H9 (cell line): ENCODE measurements at regions not wholly inside any gene's neighbourhood (a gene's known extent, or its start where the extent isn't known, plus 50 kb on each side); places are given as distances from the start of the nearest gene placed in this dataset.

ENCODE experiments used
- DNase-seq: peaks from one replicate; pipeline ENCODE4 v3.0.0-alpha.2; 2017
- H2AFZ ChIP-seq: one replicate; pipeline ENCODE4 v1.6.1; 2013; ENCODE audit warnings: mild to moderate bottlenecking, low read length, control low read depth, moderate library complexity
- H2AK5ac ChIP-seq: 2 replicates; pipeline ENCODE4 v1.6.1; 2013; ENCODE audit warnings: low read length, control low read depth, mixed read lengths; ENCODE audit not compliant: insufficient read length
- H2BK120ac ChIP-seq: one replicate; pipeline ENCODE4 v1.6.1; 2013; ENCODE audit warnings: low read depth, mild to moderate bottlenecking, low read length, control low read depth, inconsistent platforms; ENCODE audit not compliant: poor library complexity, severe bottlenecking
- H2BK12ac ChIP-seq: 2 replicates; pipeline ENCODE4 v1.6.1; 2013; ENCODE audit warnings: low read length, control low read depth, mixed read lengths, low read depth; ENCODE audit not compliant: insufficient read length
- H2BK15ac ChIP-seq: 2 replicates; pipeline ENCODE4 v1.6.1; 2013; ENCODE audit warnings: low read depth, low read length, control low read depth
- H2BK20ac ChIP-seq: one replicate; pipeline ENCODE4 v1.6.1; 2013; ENCODE audit warnings: low read depth, mild to moderate bottlenecking, low read length, control low read depth, inconsistent platforms; ENCODE audit not compliant: poor library complexity, severe bottlenecking
- H2BK5ac ChIP-seq: 2 replicates; pipeline ENCODE4 v1.6.1; 2013; ENCODE audit warnings: low read length, control low read depth, mixed read lengths; ENCODE audit not compliant: insufficient read length
- H3K14ac ChIP-seq: 2 replicates; pipeline ENCODE4 v1.6.1; 2013; ENCODE audit warnings: low read length, control low read depth; ENCODE audit not compliant: insufficient read depth
- H3K18ac ChIP-seq: 2 replicates; pipeline ENCODE4 v1.6.1; 2013; ENCODE audit warnings: low read depth, mild to moderate bottlenecking, mixed read lengths, low read length, control low read depth; ENCODE audit not compliant: insufficient read length
- H3K23ac ChIP-seq: 2 replicates; pipeline ENCODE4 v1.6.1; 2013; ENCODE audit warnings: low read length, control low read depth, mixed read lengths, low read depth; ENCODE audit not compliant: insufficient read length
- H3K23me2 ChIP-seq: 2 replicates; pipeline ENCODE4 v1.6.1; 2013; ENCODE audit warnings: low read depth, mild to moderate bottlenecking, mixed read lengths, low read length, control low read depth; ENCODE audit not compliant: insufficient read length, poor library complexity, severe bottlenecking
- H3K27ac ChIP-seq: 2 replicates; pipeline ENCODE4 v1.5.1; 2013; ENCODE audit warnings: low read length, control low read depth, mixed read lengths, low read depth; ENCODE audit not compliant: insufficient read length
- H3K27me3 ChIP-seq: 2 replicates; pipeline ENCODE4 v1.6.1; 2013; ENCODE audit warnings: low read length, control low read depth, inconsistent platforms; ENCODE audit not compliant: insufficient read depth
- H3K4ac ChIP-seq: 2 replicates; pipeline ENCODE4 v1.6.1; 2013; ENCODE audit warnings: low read depth, mild to moderate bottlenecking, control low read depth, inconsistent platforms, low read length, moderate library complexity
- H3K4me1 ChIP-seq: 2 replicates; pipeline ENCODE4 v1.6.1; 2013; ENCODE audit warnings: low read length, control low read depth, inconsistent platforms; ENCODE audit not compliant: insufficient read depth
- H3K4me2 ChIP-seq: 2 replicates; pipeline ENCODE4 v1.6.1; 2013; ENCODE audit warnings: low read length, control low read depth, mixed read lengths; ENCODE audit not compliant: insufficient read length, insufficient read depth
- H3K56ac ChIP-seq: 2 replicates; pipeline ENCODE4 v1.6.1; 2013; ENCODE audit warnings: low read depth, mild to moderate bottlenecking, mixed read lengths, low read length, control low read depth; ENCODE audit not compliant: insufficient read length
- H3K79me1 ChIP-seq: 2 replicates; pipeline ENCODE4 v1.6.1; 2013; ENCODE audit warnings: low read depth, mild to moderate bottlenecking, moderate library complexity, low read length, control low read depth, inconsistent platforms; ENCODE audit not compliant: insufficient read depth, poor library complexity, severe bottlenecking
- H3K79me2 ChIP-seq: 2 replicates; pipeline ENCODE4 v1.6.1; 2013; ENCODE audit warnings: low read length, control low read depth, inconsistent platforms; ENCODE audit not compliant: insufficient read depth
- H3K9ac ChIP-seq: 2 replicates; pipeline ENCODE4 v1.6.1; 2013; ENCODE audit warnings: low read length, control low read depth, mixed read lengths; ENCODE audit not compliant: insufficient read length; ENCODE audit errors: extremely low read depth
- H3K9me3 ChIP-seq: one replicate; pipeline ENCODE4 v1.6.1; 2013; ENCODE audit warnings: low read depth, low read length, inconsistent platforms; ENCODE audit not compliant: control insufficient read depth
- H3T11ph ChIP-seq: one replicate; pipeline ENCODE4 v1.6.1; 2013; ENCODE audit warnings: mild to moderate bottlenecking, low read length, control low read depth, inconsistent platforms
- H4K20me1 ChIP-seq: one replicate; pipeline ENCODE4 v1.6.1; 2013; ENCODE audit not compliant: control insufficient read depth, insufficient read length, insufficient read depth
- H4K5ac ChIP-seq: 2 replicates; pipeline ENCODE4 v1.6.1; 2013; ENCODE audit warnings: low read depth, mild to moderate bottlenecking, mixed read lengths, low read length, control low read depth; ENCODE audit not compliant: insufficient read length
- H4K8ac ChIP-seq: replicated peaks from 2 replicates; pipeline ENCODE4 v1.6.1; 2013; ENCODE audit warnings: low read length, control low read depth, mixed read lengths, low read depth; ENCODE audit not compliant: insufficient read length
- H4K91ac ChIP-seq: 2 replicates; pipeline ENCODE4 v1.6.1; 2013; ENCODE audit warnings: low read depth, mild to moderate bottlenecking, moderate library complexity, mixed read lengths, low read length, control low read depth; ENCODE audit not compliant: insufficient read length
- H3K27ac Mint-ChIP-seq, 3 experiments: 2 replicates in 2 of 3; 3 replicates in 1 of 3; pipeline ENCODE4 v1.8.0; 2020 to 2021; ENCODE audit warnings: mixed read lengths in 3 of 3, mild to moderate bottlenecking in 1 of 3, moderate library complexity in 1 of 3
- H3K27me3 Mint-ChIP-seq: 2 replicates; pipeline ENCODE4 v1.8.0; 2021; ENCODE audit warnings: low read depth, mild to moderate bottlenecking, moderate library complexity, mixed read lengths
- H3K36me3 Mint-ChIP-seq, 3 experiments: 2 replicates in 2 of 3; 3 replicates in 1 of 3; pipeline ENCODE4 v1.8.0; 2020 to 2021; ENCODE audit warnings: low read depth in 3 of 3, mixed read lengths in 3 of 3; ENCODE audit not compliant: insufficient read depth in 1 of 3
- H3K4me1 Mint-ChIP-seq, 2 experiments: 2 replicates each; pipeline ENCODE4 v1.8.0; 2020; ENCODE audit warnings: mixed read lengths in 2 of 2
- H3K4me3 Mint-ChIP-seq, 2 experiments: 2 replicates in 1 of 2; 3 replicates in 1 of 2; pipeline ENCODE4 v1.8.0; 2020 to 2021; ENCODE audit warnings: mild to moderate bottlenecking in 2 of 2, mixed read lengths in 2 of 2, moderate library complexity in 1 of 2
- H3K9me3 Mint-ChIP-seq, 2 experiments: 2 replicates in 1 of 2; 3 replicates in 1 of 2; pipeline ENCODE4 v1.8.0; 2020; ENCODE audit warnings: mild to moderate bottlenecking in 2 of 2, mixed read lengths in 2 of 2, moderate library complexity in 1 of 2
- WGBS: extraction: QIAGEN DNeasy Blood & Tissue Kit; methylation state at CpG from one replicate; pipeline ENCODE4 v1.1.7; 2013; ENCODE audit warnings: missing lambda C conversion rate, low lambda C conversion rate, mixed read lengths; ENCODE audit not compliant: insufficient read length; ENCODE audit errors: extremely low coverage; 5-methylcytosine and 5-hydroxymethylcytosine counted together
- TF ChIP-seq, protein P1 (sequence below): fragments of 200-600 bp; sonication (generic); conservative IDR thresholded peaks from 3 replicates; pipeline ENCODE4 v1.8.0; 2021; ENCODE audit warnings: antibody characterized with exemption, mild to moderate bottlenecking

DNA sequence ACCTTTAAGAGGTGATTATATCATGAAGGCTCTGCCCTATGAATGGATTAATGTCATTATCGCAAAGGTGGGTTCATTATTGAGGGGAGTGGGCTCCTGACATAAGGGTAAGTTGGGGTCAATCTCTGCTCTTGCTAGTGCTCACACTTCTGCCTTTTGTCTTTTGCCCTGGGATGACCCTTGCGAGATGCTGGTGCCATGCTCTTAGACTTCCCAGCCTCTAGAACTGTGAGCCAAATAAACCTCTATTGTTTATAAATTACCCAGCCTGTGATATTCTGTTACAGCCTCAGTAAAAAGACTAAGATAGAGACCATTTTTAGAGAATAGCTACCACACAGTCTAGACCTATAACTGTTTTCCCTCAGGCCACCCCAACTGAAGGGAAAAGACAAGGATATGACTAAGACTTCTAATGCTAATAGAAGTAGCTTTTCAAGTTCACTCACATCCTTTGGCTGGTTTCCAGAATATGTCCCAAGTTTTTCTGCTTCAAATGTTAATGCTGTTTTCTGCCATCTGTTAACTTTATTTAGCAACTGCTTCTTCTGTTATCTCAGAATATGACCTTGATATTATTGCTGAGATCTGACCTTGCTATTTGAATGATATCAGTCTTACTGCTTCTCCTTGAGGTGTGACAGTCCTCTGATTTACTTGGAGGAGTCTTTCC, 65.1 kb upstream of the STAM2 start:
- H3K9me3 ChIP-seq: no peaks in the 10 kb centered on the region
- Mint-ChIP-seq H3K27me3 (no peaks in the 10 kb centered on the region), H3K4me3 (no peak overlapping the region), H3K4me1 (peaks cover 3 to 6% of the 10 kb centered on the region in 2 experiments), H3K36me3 (peaks cover 2 to 8% (median 2%) of the 10 kb centered on the region in 3 experiments; a peak in 4 of 7 replicates), H3K27ac (no peak overlapping the region), H3K9me3 (peaks cover 9 to 10% of the 10 kb centered on the region in 2 experiments; a peak in 4 of 5 replicates)
- no peaks in the 10 kb centered on the region for H3K79me1 ChIP-seq
- no peak overlapping the region for H2BK12ac ChIP-seq
- H2BK20ac ChIP-seq: no peak overlapping the region
- no peak overlapping the region for H3K4me2 ChIP-seq
- H2AFZ ChIP-seq: no peak overlapping the region
- TF ChIP-seq, protein P1, sequence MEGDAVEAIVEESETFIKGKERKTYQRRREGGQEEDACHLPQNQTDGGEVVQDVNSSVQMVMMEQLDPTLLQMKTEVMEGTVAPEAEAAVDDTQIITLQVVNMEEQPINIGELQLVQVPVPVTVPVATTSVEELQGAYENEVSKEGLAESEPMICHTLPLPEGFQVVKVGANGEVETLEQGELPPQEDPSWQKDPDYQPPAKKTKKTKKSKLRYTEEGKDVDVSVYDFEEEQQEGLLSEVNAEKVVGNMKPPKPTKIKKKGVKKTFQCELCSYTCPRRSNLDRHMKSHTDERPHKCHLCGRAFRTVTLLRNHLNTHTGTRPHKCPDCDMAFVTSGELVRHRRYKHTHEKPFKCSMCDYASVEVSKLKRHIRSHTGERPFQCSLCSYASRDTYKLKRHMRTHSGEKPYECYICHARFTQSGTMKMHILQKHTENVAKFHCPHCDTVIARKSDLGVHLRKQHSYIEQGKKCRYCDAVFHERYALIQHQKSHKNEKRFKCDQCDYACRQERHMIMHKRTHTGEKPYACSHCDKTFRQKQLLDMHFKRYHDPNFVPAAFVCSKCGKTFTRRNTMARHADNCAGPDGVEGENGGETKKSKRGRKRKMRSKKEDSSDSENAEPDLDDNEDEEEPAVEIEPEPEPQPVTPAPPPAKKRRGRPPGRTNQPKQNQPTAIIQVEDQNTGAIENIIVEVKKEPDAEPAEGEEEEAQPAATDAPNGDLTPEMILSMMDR: no peak
- H3K18ac ChIP-seq: no peak overlapping the region
- H3K79me2 ChIP-seq: no peaks in the 10 kb centered on the region
- no peak overlapping the region for H3K27ac ChIP-seq
- no peak overlapping the region for H4K8ac ChIP-seq
- H2AK5ac ChIP-seq: no peak overlapping the region
- no peak overlapping the region for H3T11ph ChIP-seq
- H4K5ac ChIP-seq: no peak overlapping the region
- no peak overlapping the region for H3K23ac ChIP-seq
- no peak overlapping the region for H2BK5ac ChIP-seq
- H3K4ac ChIP-seq: no peak overlapping the region
- no peaks in the 10 kb centered on the region for H3K4me1 ChIP-seq
- H4K20me1 ChIP-seq: no peaks in the 10 kb centered on the region
- no peak overlapping the region for H3K14ac ChIP-seq
- H2BK15ac ChIP-seq: no peak overlapping the region
- H3K9ac ChIP-seq: no peak overlapping the region
- no peak overlapping the region for H2BK120ac ChIP-seq
- no peaks in the 10 kb centered on the region for H3K27me3 ChIP-seq
- no peak overlapping the region for H3K56ac ChIP-seq
- WGBS: no CpG with 5 or more reads among the region's 2 CpGs
- no peak overlapping the region for H4K91ac ChIP-seq
- DNase-seq: no peak
- no peaks in the 10 kb centered on the region for H3K23me2 ChIP-seq
